ENCODE measurements at regions not wholly inside any gene's neighbourhood (a gene's known extent, or its start where the extent isn't known, plus 50 kb on each side); places are given as distances from the start of the nearest gene placed in this dataset.

DNA sequence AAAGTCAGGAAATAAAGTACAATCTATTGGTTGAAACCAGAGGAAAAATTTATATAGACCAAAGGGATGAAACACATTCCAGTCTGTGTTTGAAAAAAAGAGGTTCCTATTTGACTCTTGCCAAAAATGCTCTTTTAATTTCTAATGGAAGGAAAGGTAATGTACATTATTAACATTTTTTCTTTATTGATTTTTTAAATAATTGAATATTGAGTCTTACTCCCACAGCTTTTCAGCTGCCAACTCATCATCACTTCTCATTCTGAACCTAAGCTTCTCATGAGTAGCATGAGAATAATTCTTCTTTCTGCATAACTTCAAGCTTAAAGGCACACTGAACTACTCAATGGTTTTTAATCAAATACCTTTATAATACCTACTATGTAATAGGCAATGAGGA is 49.8 kb upstream of the FHIP2A start:
- CTCF ChIA-PET (ENCODE audit: partially characterized antibody) = interaction anchor here (0.9 to 1.5 kb wide), 3 partner anchors 10 to 68 kb away, joined by 3 read pairs; no protein-coding TSS in a partner anchor

More for the DNA sequence above, 49.8 kb upstream of the FHIP2A start:
- H3K9ac ChIP-seq (replicated peaks in 1 of 4; ENCODE audit: extremely low read depth in 1 of 4, low read depth in 3 of 4, low read length in 3 of 4) = no peak overlapping the region
- H2BK20ac ChIP-seq (ENCODE audit: low read length) = no peak overlapping the region
- H4K20me1 ChIP-seq (replicated peaks in 1 of 2; ENCODE audit: control insufficient read depth in 1 of 2, insufficient read depth in 2 of 2, low read length in 2 of 2) = no peaks in the 10 kb centered on the region
- H3K4ac ChIP-seq (replicated peaks; ENCODE audit: insufficient read length, low read depth, low read length) = no peak overlapping the region
- H2BK5ac ChIP-seq (ENCODE audit: low read depth, low read length) = no peak overlapping the region
- H3K14ac ChIP-seq (ENCODE audit: insufficient read length) = no peak overlapping the region
- H3K18ac ChIP-seq (ENCODE audit: extremely low read depth, low read length) = no peak overlapping the region
- no peak overlapping the region for H4K8ac ChIP-seq (ENCODE audit: extremely low read depth, insufficient read depth, low read length)
- no peak overlapping the region for H3K56ac ChIP-seq (replicated peaks; ENCODE audit: insufficient read length, low read depth, low read length)
- no peak overlapping the region for H3K27ac ChIP-seq (ENCODE audit: low read depth, low read length)
- no peak overlapping the region for H4K91ac ChIP-seq (replicated peaks; ENCODE audit: insufficient read length, low read length)
- H3K4me2 ChIP-seq (ENCODE audit: insufficient read depth in 1 of 2, low read depth in 2 of 2, low read length in 2 of 2) = no peak overlapping the region
- DNase-seq (ENCODE audit: low read depth in 1 of 2, low spot score in 2 of 2) = no peak
- H2BK15ac ChIP-seq (ENCODE audit: low read length) = no peak overlapping the region
- H2AK5ac ChIP-seq (ENCODE audit: low read depth, low read length) = no peak overlapping the region
- POLR2A ChIA-PET (ENCODE audit: partially characterized antibody) = no interaction called here
- H3K4me3 ChIP-seq (ENCODE audit: extremely low read depth in 1 of 4, insufficient read depth in 2 of 4, low read depth in 3 of 4, low read length in 4 of 4) = no peak overlapping the region
- peaks cover 0 to 1% (median 0%) of the 10 kb centered on the region in 4 experiments; a peak in 1 of 7 replicates for H3K4me1 ChIP-seq (replicated peaks in 1 of 4; ENCODE audit: control insufficient read depth in 3 of 4, insufficient read depth in 4 of 4, low read length in 3 of 4)
- H4K5ac ChIP-seq (ENCODE audit: insufficient read length, low read depth, low read length) = no peak overlapping the region
- H3K9me3 ChIP-seq (ENCODE audit: insufficient read depth in 2 of 2, low read depth in 1 of 2, low read length in 1 of 2) = no peaks in the 10 kb centered on the region
- H2BK120ac ChIP-seq (replicated peaks; ENCODE audit: low read depth, low read length) = no peak overlapping the region
- H3K36me3 ChIP-seq (ENCODE audit: control insufficient read depth in 2 of 4, insufficient read depth in 4 of 4, low read length in 3 of 4) = no peaks in the 10 kb centered on the region
- no peak overlapping the region for H3K23ac ChIP-seq (ENCODE audit: insufficient read length)
- H2BK12ac ChIP-seq (ENCODE audit: low read depth, low read length) = no peak overlapping the region
- no peak overlapping the region for H2AFZ ChIP-seq (ENCODE audit: low read length)
- H3K27me3 ChIP-seq (replicated peaks in 1 of 4; ENCODE audit: control insufficient read depth in 3 of 4, extremely low read depth in 1 of 4, insufficient read depth in 3 of 4, low read length in 3 of 4) = peaks cover 0 to 8% (median 3%) of the 10 kb centered on the region in 4 experiments; a peak in 4 of 7 replicates
- no peaks in the 10 kb centered on the region for H3K79me1 ChIP-seq (ENCODE audit: low read depth, low read length)
- TF ChIP-seq HDAC6 (IDR thresholded peaks at IDR 0.05; ENCODE audit: low read depth, low read length) (no peak), CHD2 (IDR thresholded peaks at IDR 0.05; ENCODE audit: low read length) (no peak), BACH1 (IDR thresholded peaks at IDR 0.05; ENCODE audit: low read length) (no peak), TCF12 (IDR thresholded peaks at IDR 0.05; ENCODE audit: low read depth, low read length) (no peak), CBX5 (IDR thresholded peaks at IDR 0.05; ENCODE audit: low read depth, low read length) (no peak), SIX5 (IDR thresholded peaks at IDR 0.05; ENCODE audit: low read depth, low read length) (no peak)
- TF ChIP-seq, protein P1, sequence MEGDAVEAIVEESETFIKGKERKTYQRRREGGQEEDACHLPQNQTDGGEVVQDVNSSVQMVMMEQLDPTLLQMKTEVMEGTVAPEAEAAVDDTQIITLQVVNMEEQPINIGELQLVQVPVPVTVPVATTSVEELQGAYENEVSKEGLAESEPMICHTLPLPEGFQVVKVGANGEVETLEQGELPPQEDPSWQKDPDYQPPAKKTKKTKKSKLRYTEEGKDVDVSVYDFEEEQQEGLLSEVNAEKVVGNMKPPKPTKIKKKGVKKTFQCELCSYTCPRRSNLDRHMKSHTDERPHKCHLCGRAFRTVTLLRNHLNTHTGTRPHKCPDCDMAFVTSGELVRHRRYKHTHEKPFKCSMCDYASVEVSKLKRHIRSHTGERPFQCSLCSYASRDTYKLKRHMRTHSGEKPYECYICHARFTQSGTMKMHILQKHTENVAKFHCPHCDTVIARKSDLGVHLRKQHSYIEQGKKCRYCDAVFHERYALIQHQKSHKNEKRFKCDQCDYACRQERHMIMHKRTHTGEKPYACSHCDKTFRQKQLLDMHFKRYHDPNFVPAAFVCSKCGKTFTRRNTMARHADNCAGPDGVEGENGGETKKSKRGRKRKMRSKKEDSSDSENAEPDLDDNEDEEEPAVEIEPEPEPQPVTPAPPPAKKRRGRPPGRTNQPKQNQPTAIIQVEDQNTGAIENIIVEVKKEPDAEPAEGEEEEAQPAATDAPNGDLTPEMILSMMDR (IDR thresholded peaks at IDR 0.05; ENCODE audit: control extremely low read depth in 1 of 3, insufficient read depth in 1 of 3, low read depth in 1 of 3, low read length in 3 of 3) = no peak
- H3K23me2 ChIP-seq (ENCODE audit: low read depth, low read length) = peaks cover 6% of the 10 kb centered on the region; the same call in 1 of the 2 replicates
- no peaks in the 10 kb centered on the region for H3K79me2 ChIP-seq (ENCODE audit: control insufficient read depth in 1 of 2, insufficient read depth in 2 of 2, low read length in 2 of 2)
- FAIRE-seq = no peak
